H1 (cell line): ENCODE measurements at regions not wholly inside any gene's neighbourhood (a gene's known extent, or its start where the extent isn't known, plus 50 kb on each side); places are given as distances from the start of the nearest gene placed in this dataset.

Experiments used
- CHD7 ChIP-seq: fragments of 300-600 bp; sonication (generic); IDR thresholded peaks from 2 replicates; pipeline ENCODE4 v1.7.1; 2012; ENCODE audit warnings: low read length, moderate library complexity, mild to moderate bottlenecking, inconsistent platforms; ENCODE audit not compliant: insufficient replicate concordance
- RNF2 ChIP-seq: fragments of 200-900, 300-1000 bp; sonication (generic); IDR thresholded peaks from 2 replicates; pipeline ENCODE4 v1.7.1; 2016; ENCODE audit warnings: borderline replicate concordance, low read depth, mild to moderate bottlenecking, antibody characterized with exemption, low read length; ENCODE audit not compliant: poor library complexity, severe bottlenecking; ENCODE audit errors: missing control alignments
- USF2 ChIP-seq: IDR thresholded peaks from 2 replicates; pipeline ENCODE4 v1.6.1; 2011; ENCODE audit warnings: low read length, improper control_type of control experiment

GRCh38 chr20:56979125-56979524 is 287.3 kb downstream of the BMP7 start (continued):
- TF ChIP-seq CHD7 = no peak
- TF ChIP-seq USF2 = no peak
- no peak for TF ChIP-seq RNF2
